NCI-H2196 (cell line): ENCODE measurements at regions not wholly inside any gene's neighbourhood (a gene's known extent, or its start where the extent isn't known, plus 50 kb on each side); places are given as distances from the start of the nearest gene placed in this dataset.
A peak's percentile ranks its signal among the peaks of the same experiment; 100 is the strongest.

Experiments used
- DNase-seq: peaks from one replicate; lab custom pipeline; 2025; ENCODE audit not compliant: unreplicated experiment; lab: John Stamatoyannopoulos, UW

DNA sequence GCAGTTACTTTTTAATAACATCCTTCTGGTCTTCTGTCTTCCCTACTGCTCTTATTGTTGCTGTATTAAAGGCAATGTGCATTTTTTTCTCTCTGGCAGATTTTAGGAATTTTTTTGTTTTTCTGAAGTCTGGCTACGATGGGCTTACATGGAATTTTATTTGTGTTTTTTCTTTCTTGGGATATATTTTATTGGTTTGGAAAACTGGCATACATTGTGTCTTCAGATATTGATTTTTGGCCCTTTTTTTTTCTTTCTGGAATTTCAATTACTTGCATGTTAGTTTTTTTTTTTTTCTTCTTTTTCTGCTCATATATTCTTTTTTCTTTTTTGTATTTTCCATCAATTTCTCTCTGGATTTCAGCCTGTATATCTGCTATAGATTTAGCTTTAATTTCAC is 442.1 kb upstream of the TRIB2 start:
- DNase-seq = no peak

DNA sequence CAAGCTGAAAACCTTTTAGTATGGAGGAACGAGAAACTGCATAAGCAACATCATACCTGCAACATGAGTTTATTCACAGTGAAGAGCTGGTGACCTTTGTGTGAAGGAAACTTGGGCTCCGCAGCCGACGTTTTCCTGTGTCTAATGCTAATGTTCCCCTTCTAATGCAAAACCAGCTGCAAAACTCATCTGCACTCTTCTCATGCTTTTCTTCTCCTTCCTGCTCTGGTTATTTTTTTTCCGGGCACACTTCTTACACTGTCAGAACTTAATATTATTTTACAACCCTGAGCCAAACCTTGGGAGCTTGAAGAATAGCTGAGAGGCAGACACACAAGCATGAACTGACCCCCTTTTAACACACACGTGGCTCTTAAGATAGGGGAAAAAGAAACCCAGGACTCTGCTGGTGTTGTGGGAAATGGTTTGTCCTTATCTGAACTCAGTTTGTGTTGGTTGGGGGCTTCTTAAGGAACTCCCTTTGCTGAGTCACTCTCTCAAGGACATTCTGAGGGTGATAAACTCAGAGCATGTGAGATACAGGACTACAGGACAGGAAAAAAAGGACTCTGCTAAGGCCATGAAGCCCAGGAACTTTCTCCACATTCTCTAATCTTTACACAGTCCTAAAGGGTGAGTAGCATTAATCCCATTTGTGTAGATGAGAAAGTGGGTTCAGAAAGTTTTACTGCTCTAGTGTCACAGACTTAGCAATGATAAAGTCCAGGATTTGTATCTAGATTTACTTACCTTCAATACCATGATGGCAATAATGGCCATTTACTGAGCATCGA is 439.3 kb upstream of the TRIB2 start:
- no peak for DNase-seq

DNA sequence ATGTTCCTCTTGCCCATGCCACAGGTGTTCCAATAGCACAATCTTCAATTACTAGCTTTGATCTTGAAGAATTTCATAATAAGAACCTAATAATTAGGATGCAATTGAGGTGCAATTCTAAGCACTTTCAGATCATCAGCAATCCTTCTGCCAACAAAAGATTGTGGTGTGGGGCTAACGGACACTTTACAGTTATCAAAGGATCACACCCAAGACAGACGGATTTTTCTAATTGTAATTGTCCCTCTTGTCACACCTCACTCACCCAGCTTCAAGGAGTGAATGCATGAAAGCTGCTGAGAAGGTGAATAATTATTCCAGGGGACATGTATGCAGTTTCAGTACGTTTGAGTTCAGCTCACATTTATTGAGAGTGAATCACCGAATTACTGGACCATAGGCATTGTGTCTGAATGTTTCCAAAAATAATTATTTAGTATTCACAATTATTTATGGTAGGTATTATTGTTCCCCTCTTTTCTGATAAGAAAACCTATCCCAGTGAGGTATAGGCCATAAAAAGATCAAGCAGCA is 438.5 kb upstream of the TRIB2 start:
- no peak for DNase-seq

DNA sequence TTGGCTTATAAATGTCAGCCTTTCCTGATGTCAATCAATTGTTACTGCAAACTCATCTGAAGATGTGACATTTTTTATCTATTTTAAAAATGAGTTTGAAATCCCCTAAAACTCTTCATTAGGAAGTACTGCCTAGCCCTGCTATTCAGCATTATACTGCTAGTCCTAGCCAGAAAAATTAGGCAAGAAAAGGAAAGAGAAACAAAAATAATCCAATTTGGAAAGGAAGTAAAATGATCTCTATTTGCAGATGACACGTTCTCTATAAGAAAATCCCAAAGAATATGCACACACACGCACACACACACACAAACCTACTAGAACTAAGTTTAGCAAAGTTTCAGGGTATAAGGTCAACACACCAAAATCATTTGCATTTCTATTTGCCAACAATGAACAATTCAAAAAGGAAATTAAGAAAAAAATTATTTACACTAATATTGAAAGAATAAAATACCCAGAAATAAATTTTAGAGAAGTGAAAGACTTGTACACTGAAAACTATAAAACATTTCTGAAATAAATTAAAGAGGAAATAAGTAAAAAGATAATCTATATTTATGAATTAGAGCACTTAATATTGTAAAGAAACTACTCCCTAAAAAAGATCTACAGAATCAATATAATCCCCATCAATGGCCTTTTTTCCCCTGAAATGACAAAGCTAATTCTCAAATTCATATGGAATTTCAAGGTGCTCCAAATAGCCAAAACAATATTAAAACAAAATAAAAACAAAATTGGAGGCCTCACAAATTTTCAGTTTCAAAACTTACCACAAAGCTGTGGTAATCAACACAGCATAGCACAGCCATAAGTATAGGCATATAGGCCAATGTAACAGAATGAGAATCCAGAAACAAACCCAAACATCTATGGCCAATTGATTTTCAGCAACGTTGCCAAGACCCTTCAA is 433.7 kb upstream of the TRIB2 start:
- DNase-seq = no peak

DNA sequence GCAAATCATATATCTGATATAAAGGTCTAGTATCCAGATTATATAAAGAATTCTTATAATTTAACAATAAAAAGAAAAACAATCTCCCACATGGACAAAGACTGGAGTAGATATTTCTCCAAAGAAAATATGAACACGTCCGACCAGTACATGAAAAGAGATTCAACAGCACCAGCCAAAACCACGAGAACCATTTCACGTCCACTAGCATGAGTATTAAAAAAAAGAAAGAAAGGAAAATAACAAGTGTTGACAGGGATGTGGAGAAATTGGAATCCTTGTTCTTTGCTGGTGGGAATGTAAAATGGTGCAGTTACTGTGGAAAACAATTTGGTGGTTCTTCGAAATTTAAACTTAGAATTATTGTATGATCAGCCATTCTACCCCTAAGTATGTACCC is 432.7 kb upstream of the TRIB2 start:
- DNase-seq = no peak

DNA sequence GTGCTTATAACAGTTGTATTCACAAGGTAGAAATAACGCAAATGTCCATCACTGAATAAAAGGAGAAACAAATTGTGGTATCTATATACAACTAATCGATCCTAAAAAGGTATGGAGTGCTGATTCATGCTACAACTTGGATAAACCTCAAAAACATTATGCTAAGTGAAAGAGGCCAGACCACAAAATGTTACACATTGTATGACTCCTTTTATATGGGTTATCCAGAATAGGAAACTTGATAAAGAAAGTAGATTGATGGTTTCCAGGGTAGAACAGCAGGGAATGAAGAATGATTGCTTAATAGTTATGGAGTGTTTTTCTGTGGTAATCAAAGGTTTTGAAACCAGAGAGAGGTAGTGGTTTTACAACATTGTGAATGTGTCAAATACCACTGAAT is 432.2 kb upstream of the TRIB2 start:
- no peak for DNase-seq

DNA sequence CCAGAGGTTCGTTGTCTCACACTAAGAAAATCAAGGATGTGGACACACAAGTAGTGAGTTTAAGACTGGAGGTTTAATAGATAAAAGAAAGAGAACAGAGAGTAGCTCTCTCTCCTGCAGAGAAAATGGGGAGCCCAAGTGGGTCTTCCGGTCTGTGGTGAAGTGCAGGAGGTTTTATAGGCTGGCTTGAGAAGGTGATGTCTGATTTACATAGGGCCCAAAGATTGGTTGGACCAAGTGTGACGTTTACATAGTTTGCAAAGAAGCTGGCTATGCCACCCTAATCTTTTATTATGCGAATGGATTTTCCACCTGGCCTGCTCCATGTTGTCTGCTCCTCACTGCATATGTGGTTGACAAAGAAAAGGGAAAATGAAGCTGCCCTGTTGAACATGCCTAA is 430.4 kb upstream of the TRIB2 start:
- DNase-seq = no peak

DNA sequence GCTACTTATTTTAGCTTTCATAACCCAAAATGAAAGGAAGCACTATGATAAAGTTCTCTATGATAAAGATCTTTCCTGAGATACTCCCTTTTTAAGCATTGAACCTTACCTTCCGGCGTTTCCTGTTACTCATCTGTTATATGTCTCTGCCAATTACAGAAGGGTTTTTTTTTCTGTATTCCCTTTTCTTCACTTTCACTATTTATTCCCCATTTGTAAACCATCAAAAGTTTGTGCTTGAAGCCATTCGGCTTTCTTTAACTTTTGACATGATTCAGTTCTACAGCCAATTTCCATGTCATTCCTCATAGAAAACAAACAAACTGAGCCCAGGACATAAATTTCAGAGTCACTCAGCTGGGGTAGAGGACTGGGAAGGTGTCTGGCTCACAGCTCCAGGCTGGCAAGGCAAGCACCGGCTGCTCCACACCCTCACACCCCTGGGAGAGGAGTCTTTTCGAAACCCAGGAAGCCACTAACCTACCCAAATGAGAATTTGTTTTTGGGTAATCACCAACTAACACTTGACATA is 429.4 kb upstream of the TRIB2 start:
- DNase-seq = no peak

DNA sequence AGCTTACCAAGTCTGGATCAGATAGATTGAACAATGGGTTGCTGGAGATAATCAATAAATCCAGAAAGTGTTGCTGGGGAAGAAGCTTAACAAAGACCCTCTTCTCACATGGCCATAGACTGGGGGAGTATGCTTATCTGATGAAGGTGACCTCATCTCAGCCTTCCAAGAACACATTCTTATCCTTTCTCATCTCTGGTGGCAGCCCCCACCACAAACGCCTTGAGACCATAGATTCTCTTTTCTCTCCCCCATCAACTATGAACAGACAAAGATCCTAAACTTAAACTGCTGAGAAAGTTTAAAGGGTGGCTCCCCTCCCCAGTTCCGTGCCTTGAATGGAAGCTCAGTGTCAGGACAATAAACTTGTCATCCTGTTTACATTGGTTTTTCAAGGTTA is 428.7 kb upstream of the TRIB2 start:
- no peak for DNase-seq

DNA sequence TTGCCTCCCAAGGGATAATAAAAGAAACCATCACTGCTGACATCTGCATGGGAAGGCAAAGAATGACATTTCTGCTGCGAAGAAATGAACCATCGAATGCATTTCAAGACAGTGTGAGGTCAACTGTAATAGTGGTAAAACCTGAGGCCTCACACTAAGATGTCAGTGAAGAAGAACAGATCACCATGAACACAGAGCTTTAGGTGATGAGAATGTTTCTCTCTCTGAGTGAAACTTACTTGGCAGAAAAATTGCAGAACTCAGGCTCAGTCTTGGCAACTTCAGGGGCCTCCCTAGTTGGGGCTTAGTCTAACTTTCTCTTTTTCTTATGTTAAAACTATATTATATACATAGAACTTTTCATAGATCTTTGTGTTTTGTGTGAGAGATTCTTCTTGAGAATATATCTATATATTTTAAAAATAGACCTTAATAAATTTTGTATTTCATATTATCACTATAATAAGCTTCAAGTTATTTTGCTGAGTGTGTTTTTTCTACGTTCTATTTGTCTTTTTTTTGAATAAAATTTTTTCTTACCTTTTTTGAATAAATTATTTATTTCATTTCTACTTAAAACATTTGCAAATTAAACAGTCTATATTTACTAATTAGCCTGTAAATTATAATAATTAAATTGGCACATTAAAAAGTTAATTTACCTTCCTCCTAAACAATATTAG is 427.5 kb upstream of the TRIB2 start:
- DNase-seq = no peak

DNA sequence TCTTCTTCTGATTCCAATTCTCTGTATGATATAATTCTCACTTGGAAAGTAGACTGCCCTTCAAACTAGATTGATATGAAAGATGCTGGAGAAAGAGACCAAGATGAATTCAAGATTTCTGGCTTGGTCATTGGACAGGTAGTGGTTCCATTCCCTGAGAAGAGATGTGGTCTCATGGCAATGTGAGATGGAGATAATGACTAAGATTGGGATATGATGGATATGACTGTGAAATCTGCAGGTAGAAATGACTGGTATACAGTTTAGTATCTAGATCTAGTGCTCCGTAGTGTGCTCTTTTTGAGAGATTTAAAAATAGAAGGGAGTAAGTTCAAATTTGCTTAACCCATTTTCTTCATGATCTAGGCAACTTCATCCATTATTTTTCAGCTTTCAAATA is 425.4 kb upstream of the TRIB2 start:
- DNase-seq = no peak

DNA sequence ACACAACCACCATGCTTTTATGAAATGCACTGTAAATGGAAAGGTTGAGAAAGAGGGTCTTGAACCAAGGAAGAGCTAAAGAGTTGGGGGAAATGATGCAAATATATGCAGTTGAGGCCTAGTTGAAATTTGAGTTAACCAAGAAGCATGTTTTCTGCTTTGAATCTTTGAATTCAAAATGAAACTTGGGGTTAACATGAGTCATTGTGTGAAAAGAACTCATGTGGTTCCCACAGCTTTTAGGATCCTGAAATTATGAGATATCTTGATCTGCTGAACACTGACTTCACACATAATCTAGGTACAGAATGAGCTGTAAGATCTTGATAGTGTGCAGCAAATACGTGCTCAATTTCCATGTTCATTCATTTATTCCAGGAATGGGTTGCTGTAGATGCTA is 422.9 kb upstream of the TRIB2 start:
- no peak for DNase-seq

DNA sequence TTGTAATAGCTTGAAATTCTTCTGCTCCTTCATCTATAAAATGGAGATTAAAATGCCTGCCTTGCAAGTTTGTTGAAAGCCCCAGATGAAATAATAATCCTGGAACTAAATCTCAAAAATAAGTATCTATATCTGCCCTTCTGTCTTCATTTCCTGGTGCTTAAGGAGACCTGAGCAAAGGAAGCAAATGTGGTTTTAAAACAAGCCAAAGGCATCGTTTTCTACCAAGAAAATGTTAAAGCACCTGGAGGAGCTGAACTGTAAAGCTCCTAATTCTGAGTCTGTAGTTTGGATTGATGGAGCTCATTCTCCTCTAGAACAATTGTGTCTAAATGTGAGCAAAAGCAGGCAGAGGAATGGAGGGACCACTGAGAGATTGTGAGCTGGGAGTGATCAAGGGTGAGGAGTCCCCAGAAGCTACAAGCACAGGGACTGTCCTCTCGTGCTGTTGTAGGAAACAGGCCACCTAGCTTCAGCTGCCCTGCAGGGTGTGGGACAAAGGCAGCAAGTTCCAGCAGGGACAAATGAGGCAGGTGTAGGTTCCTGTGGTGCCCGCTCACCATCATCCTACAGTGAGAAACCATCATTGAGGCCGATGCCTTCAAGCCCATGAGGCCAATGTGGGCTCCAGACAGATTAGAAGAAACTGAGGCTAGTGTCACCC is 420.7 kb upstream of the TRIB2 start:
- no peak for DNase-seq

DNA sequence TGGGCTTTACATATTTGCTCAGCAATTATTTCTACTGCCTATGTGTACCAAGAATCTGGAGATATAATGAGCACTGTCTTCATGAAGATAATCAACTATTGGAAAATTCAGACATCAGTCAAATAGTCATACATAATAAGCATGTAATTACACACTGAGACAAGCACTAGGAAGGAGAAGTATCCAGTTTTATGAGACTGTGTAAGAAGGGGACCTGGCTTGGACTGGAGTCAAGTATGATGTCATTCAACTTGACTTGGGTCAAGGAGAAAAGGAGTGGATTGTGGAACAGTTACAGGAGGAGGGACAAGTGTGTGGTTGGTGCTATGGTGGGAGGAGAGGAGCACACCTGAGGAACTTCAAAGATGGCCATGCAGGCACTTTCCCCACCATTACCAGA is 419.8 kb upstream of the TRIB2 start:
- peak; percentile 13 for DNase-seq

DNA sequence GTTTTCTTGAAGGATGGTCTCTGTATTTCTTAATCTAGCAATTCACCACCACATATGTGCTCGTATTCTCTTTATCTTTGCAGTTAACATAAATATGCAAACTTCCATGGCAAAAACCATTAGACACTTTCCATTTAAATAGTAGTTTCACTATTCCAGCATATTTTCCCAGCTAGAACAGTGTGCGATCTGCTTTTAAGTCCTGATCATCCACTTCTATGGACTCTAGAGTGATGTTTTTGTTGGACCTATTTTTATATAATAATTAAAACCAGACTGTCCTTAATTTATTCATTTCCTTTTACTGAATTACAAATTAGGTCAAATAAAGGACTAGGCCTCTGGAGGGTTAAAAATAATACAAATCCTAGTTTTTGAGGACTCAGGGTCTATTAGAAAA is 418.4 kb upstream of the TRIB2 start:
- DNase-seq = no peak

DNA sequence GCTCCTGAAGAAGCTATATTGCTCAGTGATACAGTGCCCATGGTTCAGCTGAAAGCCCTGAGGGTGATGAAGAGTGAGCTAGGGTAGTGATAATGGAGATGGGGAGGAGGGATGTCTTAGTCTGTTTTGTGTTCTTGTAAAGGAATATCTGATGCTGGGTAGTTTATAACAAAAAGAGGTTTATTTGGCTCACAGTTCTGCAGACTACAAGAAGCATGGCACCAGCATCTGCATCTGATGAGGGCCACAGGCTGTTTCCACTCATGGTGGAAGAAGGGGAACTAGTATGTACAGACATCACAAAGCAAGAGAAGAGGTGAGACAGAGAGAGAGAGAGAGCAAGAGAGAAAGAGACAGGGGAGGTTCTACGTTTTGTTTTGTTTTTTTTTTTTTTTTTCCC is 417.3 kb upstream of the TRIB2 start:
- no peak for DNase-seq

DNA sequence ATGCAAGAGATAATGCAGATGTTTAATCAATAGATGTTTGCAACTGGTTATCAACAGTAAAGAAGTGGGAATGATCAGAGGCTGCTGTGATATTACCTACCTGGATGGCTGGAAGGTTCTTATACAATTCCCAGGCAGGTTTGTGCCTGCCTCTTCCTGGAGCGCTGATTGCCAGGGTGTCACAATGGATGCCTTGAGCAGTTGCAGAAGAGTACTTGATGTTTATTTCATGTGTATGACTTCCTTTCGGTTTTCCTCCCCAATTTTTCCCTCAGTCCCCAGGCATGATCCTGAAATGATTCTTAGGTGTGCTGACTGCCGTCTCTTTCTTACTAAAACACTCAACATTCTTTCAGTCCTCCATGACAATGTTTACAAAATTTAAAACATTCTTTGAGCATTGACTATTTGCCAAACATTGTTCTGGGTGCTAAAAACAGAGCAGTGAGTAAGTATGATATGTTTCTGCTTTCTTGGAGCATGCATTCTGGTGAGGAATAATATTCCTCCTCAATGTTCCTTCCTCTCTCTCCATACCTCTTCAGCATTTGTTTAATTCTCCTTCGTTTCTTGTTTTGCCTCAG is 416.6 kb upstream of the TRIB2 start:
- no peak for DNase-seq

DNA sequence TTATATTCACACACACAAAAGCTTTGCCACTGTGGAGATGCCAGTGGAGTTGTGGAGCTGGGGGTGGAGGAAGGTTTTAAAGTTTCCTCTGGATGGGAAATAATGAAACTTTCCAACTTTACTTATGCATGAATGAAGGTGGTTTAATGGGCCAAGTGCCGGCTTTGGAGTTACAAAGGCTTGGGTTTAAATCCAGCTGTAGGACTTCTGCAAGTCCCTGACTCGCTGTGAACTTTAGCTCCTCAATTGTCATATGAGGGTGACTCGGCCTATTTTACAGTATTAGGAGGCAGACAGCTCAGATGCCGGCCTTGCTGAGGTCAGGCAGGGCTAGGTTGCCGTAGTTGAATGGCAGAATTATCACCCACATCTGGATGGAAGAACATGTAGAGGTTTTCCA is 415.8 kb upstream of the TRIB2 start:
- no peak for DNase-seq

DNA sequence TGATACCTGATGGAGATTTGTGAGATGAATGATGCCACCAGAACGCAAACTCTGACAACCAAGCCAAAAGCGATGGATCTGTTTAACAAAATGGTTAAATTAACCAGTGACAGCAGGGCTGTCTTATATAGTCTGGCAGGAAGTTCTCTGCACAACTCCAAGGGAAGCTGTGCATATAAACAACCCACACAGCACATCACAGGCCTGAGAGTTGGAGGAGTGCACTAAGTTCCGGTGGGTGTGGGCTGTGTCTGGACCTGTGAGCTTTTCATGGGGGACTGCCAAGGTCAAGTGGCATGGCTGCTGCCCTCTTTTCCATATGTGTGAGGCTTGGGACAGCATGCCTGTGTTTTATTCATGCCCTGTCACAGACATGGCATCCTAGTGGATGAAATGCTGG is 414.6 kb upstream of the TRIB2 start:
- no peak for DNase-seq

DNA sequence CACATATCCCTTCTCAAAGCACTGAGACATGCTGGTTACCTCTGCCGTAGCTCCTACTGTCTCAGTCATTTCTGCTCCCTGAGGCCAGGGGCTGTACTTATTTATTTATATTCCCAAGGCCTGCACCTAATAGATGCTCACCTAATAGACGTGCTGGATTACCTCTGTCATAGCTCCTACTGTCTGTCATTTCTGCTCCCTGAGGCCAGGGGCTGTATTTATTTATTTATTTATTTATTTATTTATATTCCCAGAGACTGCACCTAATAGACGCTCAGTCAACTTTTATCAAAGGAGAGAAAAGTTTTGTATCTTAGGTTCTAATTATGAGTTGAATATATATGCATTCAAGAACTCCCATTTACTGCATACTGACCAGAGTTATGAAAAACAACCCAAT is 414.0 kb upstream of the TRIB2 start:
- DNase-seq = no peak
